ENCODE measurements at regions not wholly inside any gene's neighbourhood (a gene's known extent, or its start where the extent isn't known, plus 50 kb on each side); places are given as distances from the start of the nearest gene placed in this dataset.
"Not testable (repeated sequence)": the region's sequence is repeated elsewhere in the genome, so short reads cannot be mapped to it uniquely, and the experiment has no call there.

DNA sequence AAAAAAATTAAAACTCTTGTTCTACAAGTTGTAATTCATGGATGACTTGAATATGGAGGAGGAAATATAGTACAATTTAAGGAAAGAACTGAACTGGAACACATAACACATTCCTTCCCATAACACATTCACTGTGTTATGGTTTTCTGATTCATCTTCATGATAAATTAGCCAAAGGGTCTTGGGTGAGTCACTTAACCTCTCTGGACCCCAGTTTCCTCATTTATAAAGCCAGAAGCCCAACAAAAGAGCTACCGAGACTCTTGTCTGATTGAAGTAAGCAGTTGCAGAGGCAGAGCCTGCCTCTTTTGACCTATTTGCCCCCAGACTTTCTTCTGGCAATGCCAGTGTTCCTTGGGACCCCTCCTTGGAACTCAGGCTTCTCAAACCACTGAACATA is 161.9 kb upstream of the KCTD3 start:
- H3K27ac ChIP-seq: no peak overlapping the region
- H3K27ac Mint-ChIP-seq: no peak overlapping the region
- H3K27me3 Mint-ChIP-seq (ENCODE audit: insufficient read depth, low read depth): no peaks in the 10 kb centered on the region
- no peaks in the 10 kb centered on the region for H3K36me3 Mint-ChIP-seq
- H3K9ac ChIP-seq: no peak overlapping the region
- H3K4me1 Mint-ChIP-seq: no peaks in the 10 kb centered on the region
- H3K9me3 ChIP-seq (ENCODE audit: low read depth): no peaks in the 10 kb centered on the region
- H3K4me2 ChIP-seq: no peak overlapping the region
- H3K4me3 Mint-ChIP-seq: no peak overlapping the region
- no peaks in the 10 kb centered on the region for H4K20me1 ChIP-seq (ENCODE audit: low read depth)
- no peaks in the 10 kb centered on the region for H3K4me1 ChIP-seq
- H2AFZ ChIP-seq (replicated peaks): no peak overlapping the region
- no peak for TF ChIP-seq EZH2phosphoT487 (IDR thresholded peaks at IDR 0.05)
- no peak for TF ChIP-seq EZH2 (IDR thresholded peaks at IDR 0.05)
- TF ChIP-seq CTCF (IDR thresholded peaks at IDR 0.05): no peak
- H3K79me2 ChIP-seq (ENCODE audit: low read depth): no peaks in the 10 kb centered on the region
- H3F3A ChIP-seq (ENCODE audit: low read depth): no peaks in the 10 kb centered on the region
- no peaks in the 10 kb centered on the region for H3K27me3 ChIP-seq
- DNase-seq (ENCODE audit: low spot score): no peak
- H3K9me3 Mint-ChIP-seq: no peaks in the 10 kb centered on the region
- H3K4me3 ChIP-seq: no peak overlapping the region
- H3K36me3 ChIP-seq: no peaks in the 10 kb centered on the region

- Histone ChIP-seq H2AFZ (replicated peaks) (no peak overlapping the region), H3K27me3 (no peaks in the 10 kb centered on the region), H4K20me1 (ENCODE audit: low read depth) (no peaks in the 10 kb centered on the region), H3K36me3 (no peaks in the 10 kb centered on the region), H3K9ac (no peak overlapping the region), H3K4me2 (no peak overlapping the region), H3K79me2 (ENCODE audit: low read depth) (no peaks in the 10 kb centered on the region), H3K27ac (no peak overlapping the region), H3F3A (ENCODE audit: low read depth) (no peaks in the 10 kb centered on the region), H3K4me1 (no peaks in the 10 kb centered on the region), H3K9me3 (ENCODE audit: low read depth) (no peaks in the 10 kb centered on the region), H3K4me3 (no peak overlapping the region)
- no peaks in the 10 kb centered on the region for H3K4me1 Mint-ChIP-seq
- H3K4me3 Mint-ChIP-seq: no peak overlapping the region
- H3K27me3 Mint-ChIP-seq (ENCODE audit: insufficient read depth, low read depth): peaks cover 2% of the 10 kb centered on the region
- no peak overlapping the region for H3K27ac Mint-ChIP-seq
- no peaks in the 10 kb centered on the region for H3K9me3 Mint-ChIP-seq
- no peaks in the 10 kb centered on the region for H3K36me3 Mint-ChIP-seq
- no peak for DNase-seq (ENCODE audit: low spot score)
- no peak for TF ChIP-seq EZH2 (IDR thresholded peaks at IDR 0.05)
These were observed 160.2 kb upstream of the KCTD3 start for GRCh38 chr1:215406927-215407326.

DNA sequence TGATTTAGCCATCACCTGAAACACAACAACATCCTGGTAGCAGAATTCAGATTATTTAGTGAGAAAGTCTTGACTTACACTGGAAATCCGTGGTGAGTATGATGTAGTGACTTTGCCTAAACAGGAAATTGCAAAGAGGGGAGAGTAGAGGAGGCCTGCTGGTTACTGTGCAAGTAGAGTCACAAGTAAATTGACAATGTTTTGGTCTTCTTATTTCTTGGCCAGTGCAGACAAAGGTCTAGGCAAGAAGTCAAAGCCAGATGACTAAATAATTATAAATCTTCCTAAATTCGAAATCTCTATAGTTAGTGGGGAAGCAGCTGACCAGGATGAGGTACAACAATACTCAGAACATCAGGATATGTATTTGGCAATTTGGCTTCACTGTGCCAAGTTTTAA is 159.5 kb upstream of the KCTD3 start:
- H3K4me3 ChIP-seq: no peak overlapping the region
- no peak for DNase-seq (ENCODE audit: low spot score)
- Mint-ChIP-seq H3K36me3 (no peaks in the 10 kb centered on the region), H3K27ac (no peak overlapping the region), H3K4me3 (no peak overlapping the region), H3K4me1 (no peaks in the 10 kb centered on the region), H3K27me3 (ENCODE audit: insufficient read depth, low read depth) (peaks cover 2% of the 10 kb centered on the region), H3K9me3 (no peaks in the 10 kb centered on the region)
- H3K27me3 ChIP-seq: no peaks in the 10 kb centered on the region
- no peaks in the 10 kb centered on the region for H3K36me3 ChIP-seq
- H4K20me1 ChIP-seq (ENCODE audit: low read depth): no peaks in the 10 kb centered on the region
- H3K27ac ChIP-seq: no peak overlapping the region
- no peaks in the 10 kb centered on the region for H3K4me1 ChIP-seq
- TF ChIP-seq EZH2 (IDR thresholded peaks at IDR 0.05) (no peak), CTCF (IDR thresholded peaks at IDR 0.05) (no peak), EZH2phosphoT487 (IDR thresholded peaks at IDR 0.05) (no peak)
- no peak overlapping the region for H3K4me2 ChIP-seq
- no peaks in the 10 kb centered on the region for H3K9me3 ChIP-seq (ENCODE audit: low read depth)
- H3K79me2 ChIP-seq (ENCODE audit: low read depth): no peaks in the 10 kb centered on the region
- H3K9ac ChIP-seq: no peak overlapping the region
- no peaks in the 10 kb centered on the region for H3F3A ChIP-seq (ENCODE audit: low read depth)
- H2AFZ ChIP-seq (replicated peaks): no peak overlapping the region

DNA sequence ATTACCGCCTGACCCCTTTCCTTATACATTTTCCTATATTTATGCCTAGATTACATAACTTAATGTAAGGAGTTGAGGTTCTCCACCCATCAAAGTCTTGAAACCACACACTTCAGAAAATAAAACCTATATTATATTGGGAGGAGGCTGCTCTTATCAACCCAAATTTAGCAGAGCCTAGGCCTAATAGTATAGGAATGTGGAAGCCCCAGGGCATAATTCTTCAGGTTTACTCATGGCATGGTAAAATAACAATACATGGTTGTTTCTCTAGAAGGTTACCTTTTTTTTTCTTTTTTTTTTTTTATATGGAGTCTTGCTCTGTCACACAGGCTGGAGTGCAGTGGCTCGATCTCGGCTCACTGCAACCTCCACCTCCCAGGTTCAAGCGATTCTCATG is 157.6 kb upstream of the KCTD3 start:
- not testable (repeated sequence) for H3K4me3 ChIP-seq; H3K9me3 ChIP-seq (ENCODE audit: low read depth); H3K27ac Mint-ChIP-seq; H3K9ac ChIP-seq; H3K4me1 Mint-ChIP-seq; H3K4me2 ChIP-seq; H2AFZ ChIP-seq (replicated peaks); H3K9me3 Mint-ChIP-seq; H3K27me3 ChIP-seq; H4K20me1 ChIP-seq (ENCODE audit: low read depth); H3K79me2 ChIP-seq (ENCODE audit: low read depth); H3K36me3 ChIP-seq; H3K4me1 ChIP-seq; H3K36me3 Mint-ChIP-seq; DNase-seq (ENCODE audit: low spot score); H3K4me3 Mint-ChIP-seq; H3K27me3 Mint-ChIP-seq (ENCODE audit: insufficient read depth, low read depth); H3K27ac ChIP-seq; H3F3A ChIP-seq (ENCODE audit: low read depth)

GRCh38 chr1:215415521-215415920 is 151.6 kb upstream of the KCTD3 start:
- H3K9ac ChIP-seq; H3K36me3 ChIP-seq; H3K4me1 Mint-ChIP-seq; H3K4me3 Mint-ChIP-seq; H3K79me2 ChIP-seq (ENCODE audit: low read depth); H3K27me3 Mint-ChIP-seq (ENCODE audit: insufficient read depth, low read depth); H3K36me3 Mint-ChIP-seq; H3K4me2 ChIP-seq; H4K20me1 ChIP-seq (ENCODE audit: low read depth); H3K9me3 Mint-ChIP-seq; H3K9me3 ChIP-seq (ENCODE audit: low read depth); DNase-seq (ENCODE audit: low spot score); H3K4me3 ChIP-seq; H3F3A ChIP-seq (ENCODE audit: low read depth); H2AFZ ChIP-seq (replicated peaks); H3K4me1 ChIP-seq; H3K27me3 ChIP-seq; H3K27ac Mint-ChIP-seq; H3K27ac ChIP-seq: not testable (repeated sequence)
